HG03045 (cell line): ENCODE measurements at regions not wholly inside any gene's neighbourhood (a gene's known extent, or its start where the extent isn't known, plus 50 kb on each side); places are given as distances from the start of the nearest gene placed in this dataset.

Experiments
- ATAC-seq: cut with Tn5 transposase; IDR thresholded peaks from one replicate; pipeline ENCODE4 v1.9.1; 2021; ENCODE audit warnings: mild to moderate bottlenecking, moderate library complexity; ENCODE audit not compliant: unreplicated experiment

GRCh38 chr14:100381395-100382105 lies 58.4 kb downstream of the SLC25A47 start:
- ATAC-seq = no peak

DNA sequence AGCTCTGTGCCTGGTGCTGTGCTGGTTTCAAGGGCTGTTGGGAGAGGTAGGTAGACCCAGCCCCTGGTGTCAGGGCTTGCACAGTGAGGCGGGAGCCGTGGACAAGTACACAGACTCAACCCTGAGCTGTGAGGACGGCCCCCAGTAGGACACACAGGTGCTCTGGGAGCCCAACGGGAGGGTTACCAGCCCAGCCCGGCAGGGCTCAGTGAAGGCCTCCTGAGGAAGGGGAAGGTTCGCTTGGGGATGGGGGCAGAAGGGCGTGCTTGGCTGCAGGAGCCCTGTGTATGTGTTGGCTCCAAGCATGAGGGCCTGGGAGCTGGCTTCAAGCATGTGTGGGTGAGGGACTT lies 58.9 kb downstream of the SLC25A47 start:
- ATAC-seq = no peak

- no peak for ATAC-seq
These were observed 60.6 kb downstream of the SLC25A47 start for GRCh38 chr14:100383727-100384158.

DNA sequence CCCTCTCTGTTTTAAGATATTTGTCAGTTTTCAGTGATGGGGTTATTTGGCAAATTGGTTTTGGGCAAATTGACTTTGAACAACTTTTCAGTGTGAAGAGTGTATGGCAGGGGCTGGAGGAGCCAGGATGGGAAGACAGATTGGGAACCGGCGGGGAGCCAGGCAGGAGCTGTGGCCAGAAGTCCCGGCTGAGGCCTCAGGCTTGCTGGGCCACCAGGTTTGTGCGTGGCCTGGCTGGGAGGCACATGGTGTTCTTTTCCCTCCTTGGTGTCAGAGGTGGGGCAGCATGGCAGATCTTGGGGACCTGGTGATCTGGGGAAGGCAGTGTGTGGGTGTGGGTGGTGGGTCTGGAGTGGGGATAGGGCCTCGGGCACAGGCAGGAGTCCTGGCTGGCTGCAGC lies 61.1 kb downstream of the SLC25A47 start:
- no peak for ATAC-seq

- no peak for ATAC-seq
These were observed 62.0 kb downstream of the SLC25A47 start for GRCh38 chr14:100384819-100385813.

- ATAC-seq = no peak
These were observed 63.0 kb downstream of the SLC25A47 start for GRCh38 chr14:100386121-100386520.

DNA sequence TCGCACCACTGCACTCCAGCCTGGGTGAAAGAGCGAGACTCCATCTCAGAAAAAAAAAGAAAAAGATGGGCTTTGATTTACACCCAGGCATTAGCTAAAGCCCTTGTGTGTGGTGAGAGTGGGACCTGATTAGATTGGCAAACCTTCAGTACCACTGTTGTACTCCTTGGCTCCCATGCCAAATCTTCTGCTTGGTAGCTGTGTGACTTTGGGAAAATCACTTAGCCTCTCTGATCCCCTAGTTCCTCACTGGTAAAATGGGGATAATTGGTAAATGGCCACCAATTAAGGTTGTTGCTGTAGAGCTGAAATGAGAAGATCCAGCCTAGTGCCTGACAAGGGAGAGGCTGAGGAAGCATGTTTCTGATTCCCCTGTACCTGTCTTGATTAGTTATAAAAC lies 63.7 kb downstream of the SLC25A47 start:
- no peak for ATAC-seq

- ATAC-seq = no peak
These were observed 64.3 kb downstream of the SLC25A47 start for GRCh38 chr14:100387450-100387849.

DNA sequence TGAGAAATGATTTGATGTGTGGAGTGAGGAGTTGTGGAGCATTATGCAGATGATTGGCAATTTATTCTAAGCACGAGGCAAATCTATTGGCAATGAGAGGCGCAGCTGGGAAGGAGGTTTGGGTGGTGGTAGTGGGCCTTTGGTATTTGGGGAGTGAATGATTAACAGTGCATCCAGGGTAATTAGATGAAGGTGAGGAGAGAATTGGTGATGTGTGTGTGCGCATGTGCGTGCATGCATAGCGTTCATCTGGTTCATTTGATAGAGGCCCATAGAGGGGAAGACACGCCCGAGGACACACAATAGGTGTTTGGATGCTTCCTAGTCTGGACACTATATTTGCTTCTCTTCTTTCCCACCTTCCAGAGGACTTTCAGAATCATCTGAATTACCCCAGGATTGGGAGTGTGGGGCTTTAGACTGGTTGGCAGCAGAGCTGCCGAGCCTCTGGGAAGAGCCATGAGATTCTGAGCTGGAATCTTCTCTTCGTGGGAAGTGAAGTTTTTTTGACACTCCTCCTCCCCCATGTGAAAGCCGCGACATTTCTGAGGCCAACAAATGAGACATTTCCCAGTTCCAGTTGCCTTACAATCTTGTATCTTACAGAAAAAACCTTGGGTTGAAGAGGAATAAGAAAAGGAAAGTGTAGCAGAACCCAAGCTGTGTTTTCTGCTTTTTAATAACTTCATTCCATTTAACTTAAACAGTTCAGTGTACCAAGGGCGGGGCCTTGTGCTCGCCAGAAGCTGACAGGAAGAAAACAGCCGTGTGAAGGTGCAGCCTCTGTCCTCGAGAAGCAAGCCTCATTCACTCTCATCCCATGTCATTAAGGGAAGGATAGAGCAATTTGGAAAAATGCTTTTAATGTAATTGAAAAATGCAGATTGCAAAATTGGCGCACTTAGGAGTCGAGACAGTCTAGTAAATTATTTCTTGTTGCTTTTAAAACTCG lies 65.2 kb downstream of the SLC25A47 start:
- ATAC-seq = no peak

- ATAC-seq = no peak
These were observed 66.5 kb downstream of the SLC25A47 start for GRCh38 chr14:100389497-100390104.

- ATAC-seq = no peak
These were observed 68.0 kb downstream of the SLC25A47 start for GRCh38 chr14:100391173-100391572.

- ATAC-seq = no peak
These were observed 68.6 kb downstream of the SLC25A47 start for GRCh38 chr14:100391724-100392123.

- ATAC-seq = no peak
These were observed 69.2 kb downstream of the SLC25A47 start for GRCh38 chr14:100392356-100392755.

DNA sequence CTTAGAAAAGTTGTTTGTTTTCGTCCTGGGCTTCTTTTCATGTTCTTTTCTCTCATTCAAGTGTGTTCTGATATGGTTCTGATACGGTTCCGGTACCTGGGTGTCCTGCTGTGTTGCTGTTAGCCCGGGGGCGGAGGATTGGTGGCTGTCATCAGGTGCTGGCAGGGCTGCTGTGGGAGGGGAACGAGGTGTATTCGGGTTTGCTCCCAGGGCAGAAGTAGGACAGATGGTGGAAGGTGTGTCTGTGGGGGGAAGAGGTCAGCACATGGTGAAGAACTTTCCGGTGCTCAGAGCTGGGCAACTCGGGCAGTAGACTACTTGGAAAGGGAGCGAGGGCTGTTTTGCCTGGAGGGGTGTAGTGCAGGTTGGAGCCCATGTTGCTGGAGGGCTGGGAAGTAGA lies 70.2 kb downstream of the SLC25A47 start:
- ATAC-seq = no peak

GRCh38 chr14:100393906-100394732 lies 71.0 kb downstream of the SLC25A47 start:
- ATAC-seq = no peak

GRCh38 chr14:100394886-100395672 lies 71.9 kb downstream of the SLC25A47 start:
- no peak for ATAC-seq

DNA sequence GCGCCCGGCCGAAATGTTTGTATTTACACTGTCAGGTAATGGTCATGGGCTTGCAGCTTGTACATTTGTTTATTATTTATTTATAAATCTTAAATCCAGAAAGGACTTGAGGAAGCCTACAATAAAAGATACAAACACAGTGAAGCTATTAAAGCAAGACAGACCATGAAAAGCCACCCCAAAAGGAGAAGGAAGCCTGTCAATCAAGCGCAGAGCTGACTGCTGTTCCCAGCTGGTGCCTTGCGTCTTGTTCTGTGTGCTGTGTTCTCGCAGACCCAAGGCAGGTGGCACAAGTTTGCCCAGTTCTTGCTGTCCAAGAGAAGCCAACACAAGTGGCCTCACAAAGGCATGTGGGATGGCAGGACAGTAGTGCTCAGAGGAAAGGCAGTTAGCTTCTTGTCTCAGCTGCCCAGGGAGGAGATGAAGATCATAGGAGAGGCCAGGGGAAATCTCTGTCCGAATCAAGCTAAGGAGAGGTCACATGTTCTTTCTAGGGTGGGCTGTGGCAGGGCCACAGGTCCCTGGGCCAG lies 73.2 kb downstream of the SLC25A47 start:
- no peak for ATAC-seq

- ATAC-seq = no peak
These were observed 73.9 kb downstream of the SLC25A47 start for GRCh38 chr14:100397005-100397404.

DNA sequence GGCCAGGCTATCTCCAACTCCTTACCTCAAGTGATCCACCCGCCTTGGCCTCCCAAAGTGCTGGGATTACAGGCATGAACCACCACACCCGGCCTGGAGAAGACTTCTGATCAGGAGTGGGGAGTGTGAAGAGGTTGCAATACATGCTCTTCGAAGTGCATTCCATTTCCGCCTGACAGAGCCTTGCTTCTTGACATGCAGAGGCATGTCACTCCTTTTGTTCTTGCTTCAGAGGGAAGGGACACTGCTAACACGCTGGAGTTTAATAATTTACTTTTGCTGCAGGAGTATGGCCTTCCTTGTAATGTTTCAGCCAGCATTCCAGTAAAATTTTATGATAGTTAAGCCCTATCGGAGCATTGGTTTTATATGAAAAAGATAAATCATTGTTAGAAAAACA lies 74.9 kb downstream of the SLC25A47 start:
- no peak for ATAC-seq
